ENCODE measurements at regions not wholly inside any gene's neighbourhood (a gene's known extent, or its start where the extent isn't known, plus 50 kb on each side); places are given as distances from the start of the nearest gene placed in this dataset.

DNA sequence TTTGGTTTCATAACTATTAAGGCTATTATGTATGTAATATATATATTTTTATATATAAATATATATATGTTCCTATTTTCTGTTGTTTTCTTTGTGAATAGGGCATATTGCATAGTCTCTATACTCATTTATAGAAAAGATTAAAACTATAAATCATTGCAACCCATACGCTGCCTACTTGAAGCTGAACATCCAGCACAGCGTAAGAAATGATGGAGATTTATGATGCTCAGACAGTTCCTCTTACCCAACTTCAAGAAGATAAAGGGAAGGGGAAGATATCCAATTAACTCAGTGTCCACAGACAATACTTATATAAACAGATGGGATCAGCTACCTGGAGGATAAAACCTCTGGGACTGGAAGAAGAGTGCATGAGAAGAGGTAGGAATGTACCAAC is 791.7 kb downstream of the FAM181B start:
- TF ChIP-seq, protein P1, sequence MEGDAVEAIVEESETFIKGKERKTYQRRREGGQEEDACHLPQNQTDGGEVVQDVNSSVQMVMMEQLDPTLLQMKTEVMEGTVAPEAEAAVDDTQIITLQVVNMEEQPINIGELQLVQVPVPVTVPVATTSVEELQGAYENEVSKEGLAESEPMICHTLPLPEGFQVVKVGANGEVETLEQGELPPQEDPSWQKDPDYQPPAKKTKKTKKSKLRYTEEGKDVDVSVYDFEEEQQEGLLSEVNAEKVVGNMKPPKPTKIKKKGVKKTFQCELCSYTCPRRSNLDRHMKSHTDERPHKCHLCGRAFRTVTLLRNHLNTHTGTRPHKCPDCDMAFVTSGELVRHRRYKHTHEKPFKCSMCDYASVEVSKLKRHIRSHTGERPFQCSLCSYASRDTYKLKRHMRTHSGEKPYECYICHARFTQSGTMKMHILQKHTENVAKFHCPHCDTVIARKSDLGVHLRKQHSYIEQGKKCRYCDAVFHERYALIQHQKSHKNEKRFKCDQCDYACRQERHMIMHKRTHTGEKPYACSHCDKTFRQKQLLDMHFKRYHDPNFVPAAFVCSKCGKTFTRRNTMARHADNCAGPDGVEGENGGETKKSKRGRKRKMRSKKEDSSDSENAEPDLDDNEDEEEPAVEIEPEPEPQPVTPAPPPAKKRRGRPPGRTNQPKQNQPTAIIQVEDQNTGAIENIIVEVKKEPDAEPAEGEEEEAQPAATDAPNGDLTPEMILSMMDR (IDR thresholded peaks at IDR 0.05; ENCODE audit: low read length) = no peak
- TF ChIP-seq EZH2 (IDR thresholded peaks at IDR 0.05; ENCODE audit: borderline replicate concordance, low read length) = no peak

All from OCI-LY1 (cell line).